K562 (cell line): ENCODE measurements at regions not wholly inside any gene's neighbourhood (a gene's known extent, or its start where the extent isn't known, plus 50 kb on each side); places are given as distances from the start of the nearest gene placed in this dataset.

Experiments used
- CEBPG ChIP-seq, 3 experiments: fragments of 200-800 bp in 1 of 3; sonication (Bioruptor generic) in 1 of 3; sonication (generic) in 1 of 3; formaldehyde crosslinking in 1 of 3; IDR thresholded peaks in 2 of 3; conservative IDR thresholded peaks in 1 of 3; 2 replicates each; pipeline versions ENCODE4 v1.6.1 to v1.8.0; 2016 to 2022; ENCODE audit warnings: missing compliant biosample characterization in 2 of 3, missing genetic modification characterization in 2 of 3, mild to moderate bottlenecking in 1 of 3, missing genetic modification reagents in 1 of 3
- CREB1 ChIP-seq, 2 experiments: sonication (generic) in 1 of 2; formaldehyde crosslinking in 1 of 2; IDR thresholded peaks; 2 replicates each; pipeline versions ENCODE4 v1.6.1 to v1.8.0; 2012 to 2022; ENCODE audit warnings: inconsistent platforms in 1 of 2, mild to moderate bottlenecking in 1 of 2, missing genetic modification reagents in 1 of 2, moderate library complexity in 1 of 2
- ELF1 ChIP-seq: fragments of 200-800 bp; sonication (Bioruptor generic); IDR thresholded peaks from 2 replicates; pipeline ENCODE4 v1.6.1; 2016; ENCODE audit warnings: missing genetic modification characterization, missing compliant biosample characterization
- ELF2 ChIP-seq: fragments of 250-450 bp; sonication (Bioruptor Pico); IDR thresholded peaks from 2 replicates; pipeline ENCODE4 v1.5.0; 2021; ENCODE audit warnings: mild to moderate bottlenecking
- ELF4 ChIP-seq: fragments of 450-650 bp; formaldehyde crosslinking; IDR thresholded peaks from 2 replicates; pipeline ENCODE4 v1.4.0; 2022; ENCODE audit warnings: missing genetic modification characterization
- POLR2A ChIP-seq: fragments of 450-650 bp; conservative IDR thresholded peaks from 2 replicates; pipeline ENCODE4 v1.6.1; 2016
- TF ChIP-seq, protein P1 (sequence below), 3 experiments: IDR thresholded peaks in 2 of 3; conservative IDR thresholded peaks in 1 of 3; 2 replicates each; pipeline ENCODE4 v1.5.1; 2011 to 2012; ENCODE audit warnings: low read length in 3 of 3, mild to moderate bottlenecking in 3 of 3, control low read depth in 2 of 3, improper control_type of control experiment in 1 of 3, inconsistent platforms in 1 of 3, low read depth in 1 of 3, mixed read lengths in 1 of 3, moderate library complexity in 1 of 3; ENCODE audit not compliant: insufficient read depth in 2 of 3
- TF ChIP-seq, protein P2 (sequence below), 2 experiments: fragments of 200-800 bp in 1 of 2; sonication (Bioruptor generic) in 1 of 2; sonication (generic) in 1 of 2; formaldehyde crosslinking in 1 of 2; IDR thresholded peaks in 1 of 2; conservative IDR thresholded peaks in 1 of 2; 2 replicates each; pipeline versions ENCODE4 v1.5.0 to v1.6.1; 2016 to 2020; ENCODE audit warnings: missing compliant biosample characterization in 1 of 2, missing genetic modification characterization in 1 of 2, missing genetic modification reagents in 1 of 2

DNA sequence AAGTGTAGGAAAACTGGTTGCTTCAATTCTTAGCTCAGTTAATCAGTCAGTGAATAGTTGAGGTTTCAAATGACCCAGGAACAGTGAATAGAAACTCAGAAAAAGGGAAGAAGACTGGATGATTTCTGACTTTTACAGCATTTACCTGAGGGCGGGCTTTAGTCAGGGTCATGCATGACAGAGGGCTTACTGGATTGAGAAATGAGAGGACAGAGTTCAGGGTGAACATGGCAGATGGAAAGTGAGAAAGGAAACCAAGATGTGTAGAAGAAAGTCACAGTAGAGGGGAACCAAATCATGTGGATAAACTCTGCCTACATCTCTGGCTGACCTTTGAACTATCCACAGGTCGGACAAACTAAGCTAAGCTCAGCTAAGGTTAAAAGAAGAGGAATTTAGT lies 596.0 kb downstream of the SEMA5A start:
- TF ChIP-seq, protein P1, sequence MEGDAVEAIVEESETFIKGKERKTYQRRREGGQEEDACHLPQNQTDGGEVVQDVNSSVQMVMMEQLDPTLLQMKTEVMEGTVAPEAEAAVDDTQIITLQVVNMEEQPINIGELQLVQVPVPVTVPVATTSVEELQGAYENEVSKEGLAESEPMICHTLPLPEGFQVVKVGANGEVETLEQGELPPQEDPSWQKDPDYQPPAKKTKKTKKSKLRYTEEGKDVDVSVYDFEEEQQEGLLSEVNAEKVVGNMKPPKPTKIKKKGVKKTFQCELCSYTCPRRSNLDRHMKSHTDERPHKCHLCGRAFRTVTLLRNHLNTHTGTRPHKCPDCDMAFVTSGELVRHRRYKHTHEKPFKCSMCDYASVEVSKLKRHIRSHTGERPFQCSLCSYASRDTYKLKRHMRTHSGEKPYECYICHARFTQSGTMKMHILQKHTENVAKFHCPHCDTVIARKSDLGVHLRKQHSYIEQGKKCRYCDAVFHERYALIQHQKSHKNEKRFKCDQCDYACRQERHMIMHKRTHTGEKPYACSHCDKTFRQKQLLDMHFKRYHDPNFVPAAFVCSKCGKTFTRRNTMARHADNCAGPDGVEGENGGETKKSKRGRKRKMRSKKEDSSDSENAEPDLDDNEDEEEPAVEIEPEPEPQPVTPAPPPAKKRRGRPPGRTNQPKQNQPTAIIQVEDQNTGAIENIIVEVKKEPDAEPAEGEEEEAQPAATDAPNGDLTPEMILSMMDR (IDR thresholded peaks at IDR 0.05 in 2 of 3, conservative IDR thresholded peaks at IDR 0.05 in 1 of 3; ENCODE audit: insufficient read depth in 2 of 3, low read depth in 1 of 3, low read length in 3 of 3), result no peak
- TF ChIP-seq ELF1 (tag) (no peak), CREB1 (IDR thresholded peaks at IDR 0.05) (no peak), CREB1 (CRISPR knock-in tag; IDR thresholded peaks at IDR 0.05) (no peak), ELF2 (CRISPR knock-in tag) (no peak), ELF4 (CRISPR knock-in tag) (no peak), POLR2A (no peak), CEBPG (CRISPR knock-in tag; IDR thresholded peaks at IDR 0.05) (no peak), CEBPG (tag; conservative IDR thresholded peaks at IDR 0.05 in 1 of 2, IDR thresholded peaks at IDR 0.05 in 1 of 2) (no peak)
- TF ChIP-seq, protein P2, sequence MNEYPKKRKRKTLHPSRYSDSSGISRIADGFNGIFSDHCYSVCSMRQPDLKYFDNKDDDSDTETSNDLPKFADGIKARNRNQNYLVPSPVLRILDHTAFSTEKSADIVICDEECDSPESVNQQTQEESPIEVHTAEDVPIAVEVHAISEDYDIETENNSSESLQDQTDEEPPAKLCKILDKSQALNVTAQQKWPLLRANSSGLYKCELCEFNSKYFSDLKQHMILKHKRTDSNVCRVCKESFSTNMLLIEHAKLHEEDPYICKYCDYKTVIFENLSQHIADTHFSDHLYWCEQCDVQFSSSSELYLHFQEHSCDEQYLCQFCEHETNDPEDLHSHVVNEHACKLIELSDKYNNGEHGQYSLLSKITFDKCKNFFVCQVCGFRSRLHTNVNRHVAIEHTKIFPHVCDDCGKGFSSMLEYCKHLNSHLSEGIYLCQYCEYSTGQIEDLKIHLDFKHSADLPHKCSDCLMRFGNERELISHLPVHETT (CRISPR knock-in tag; conservative IDR thresholded peaks at IDR 0.05 in 1 of 2, IDR thresholded peaks at IDR 0.05 in 1 of 2), result no peak
